Stimulated activated CD8-positive, alpha-beta memory T cell treated with anti-CD3 and anti-CD28 coated beads, Interleukin-7, amount 100 ng/mL, for 48 hours (primary cell): ENCODE measurements at regions not wholly inside any gene's neighbourhood (a gene's known extent, or its start where the extent isn't known, plus 50 kb on each side); places are given as distances from the start of the nearest gene placed in this dataset.
"Not testable (repeated sequence)": the region's sequence is repeated elsewhere in the genome, so short reads cannot be mapped to it uniquely, and the experiment has no call there.

Experiments used
- DNase-seq, 2 donors: peaks; one replicate each; pipeline ENCODE4 v3.0.0-alpha.2; 2020; ENCODE audit warnings: low read depth in 1 of 2; ENCODE audit errors: extremely low read depth in 1 of 2

DNA sequence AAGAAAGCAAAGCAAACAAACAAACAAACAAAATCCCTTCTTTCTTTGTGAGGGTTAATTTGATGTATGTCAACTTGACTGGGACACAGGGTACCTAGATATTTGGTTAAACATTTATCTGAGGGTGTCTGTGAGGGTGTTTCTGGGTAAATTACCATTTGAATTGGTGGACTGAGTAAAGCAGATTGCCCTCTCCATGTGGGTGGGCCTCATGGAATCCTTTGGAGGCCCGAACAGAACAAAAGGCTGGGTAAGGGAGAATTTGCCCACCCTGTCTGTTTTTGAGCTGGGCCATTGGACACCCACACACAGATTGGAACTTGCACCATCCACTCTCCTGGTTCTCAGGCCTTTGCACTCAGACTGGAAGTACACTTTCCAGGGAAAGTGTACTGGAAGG lies 628.8 kb upstream of the CITED2 start:
- DNase-seq: no peak

DNA sequence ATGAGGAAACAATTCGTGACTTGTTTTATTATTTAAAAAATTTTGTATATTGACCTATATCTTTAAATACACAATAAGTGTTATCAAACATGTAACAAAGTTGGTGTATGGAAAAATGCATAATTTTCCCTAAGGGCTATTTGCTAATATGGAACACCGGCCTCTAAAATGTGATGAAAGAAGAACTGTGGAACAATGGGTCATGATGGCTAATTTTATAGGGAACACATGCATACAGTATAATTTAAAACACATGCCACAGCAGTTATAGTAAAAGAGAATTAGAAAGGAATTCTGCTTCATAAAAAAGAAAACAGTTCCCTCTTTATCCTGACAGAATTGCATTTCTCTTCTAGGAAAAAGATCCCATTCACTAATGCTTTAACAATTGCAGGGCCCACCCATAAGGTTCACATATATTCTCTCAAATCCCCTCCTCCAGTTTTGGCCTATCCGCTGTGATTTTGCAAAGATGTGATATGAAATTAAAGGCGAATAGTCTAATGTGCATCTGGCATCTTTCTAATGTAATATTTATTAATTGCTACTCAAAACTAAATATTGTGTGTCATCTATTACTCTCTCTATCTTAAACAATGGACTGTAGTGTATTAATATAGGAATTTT lies 628.1 kb upstream of the CITED2 start:
- DNase-seq: no peak

DNA sequence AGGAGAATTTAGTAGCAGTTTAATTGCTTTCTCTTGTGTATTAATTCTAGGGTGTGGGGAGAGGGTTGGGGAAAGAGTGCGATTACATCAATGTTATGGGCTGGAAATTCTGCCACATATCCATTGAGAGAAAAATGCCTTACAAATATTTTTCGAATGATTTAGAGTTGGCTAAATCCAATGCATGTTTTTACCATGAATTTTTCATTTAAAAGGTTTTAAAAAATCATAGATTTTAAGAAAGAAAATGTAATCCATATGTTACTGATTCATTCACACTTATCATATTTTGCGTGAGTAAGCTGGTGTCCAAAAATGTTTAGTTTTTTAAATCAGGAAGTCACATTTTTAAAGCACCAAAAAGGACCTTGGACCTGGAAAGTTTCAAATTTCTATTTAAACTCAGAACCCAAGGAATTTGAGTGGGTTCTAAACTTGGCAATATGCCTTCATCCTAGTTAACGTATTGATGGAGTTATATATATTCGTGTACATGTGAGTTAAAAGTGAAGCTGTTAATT lies 627.4 kb upstream of the CITED2 start:
- DNase-seq: no peak

GRCh38 chr6:140001005-140001404 lies 626.6 kb upstream of the CITED2 start:
- DNase-seq: no peak

GRCh38 chr6:139999661-140000060 lies 625.2 kb upstream of the CITED2 start:
- DNase-seq: not testable (repeated sequence)

DNA sequence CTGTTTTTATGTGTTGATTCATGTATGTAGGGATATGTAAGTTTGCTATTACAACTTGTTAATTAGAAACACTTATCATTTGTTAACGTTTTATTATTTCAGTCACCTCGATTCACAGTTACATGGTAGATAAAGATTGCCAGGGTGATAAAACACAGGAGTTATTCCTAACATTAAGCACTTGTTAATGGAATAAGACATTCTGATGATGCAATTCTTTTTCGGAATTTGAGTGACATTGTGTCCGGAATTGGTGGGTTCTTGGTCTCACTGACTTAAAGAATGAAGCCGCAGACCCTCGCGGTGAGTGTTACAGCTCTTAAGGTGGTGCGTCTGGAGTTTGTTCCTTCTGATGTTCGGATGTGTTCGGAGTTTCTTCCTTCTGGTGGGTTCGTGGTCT lies 624.0 kb upstream of the CITED2 start:
- DNase-seq: not testable (repeated sequence)

DNA sequence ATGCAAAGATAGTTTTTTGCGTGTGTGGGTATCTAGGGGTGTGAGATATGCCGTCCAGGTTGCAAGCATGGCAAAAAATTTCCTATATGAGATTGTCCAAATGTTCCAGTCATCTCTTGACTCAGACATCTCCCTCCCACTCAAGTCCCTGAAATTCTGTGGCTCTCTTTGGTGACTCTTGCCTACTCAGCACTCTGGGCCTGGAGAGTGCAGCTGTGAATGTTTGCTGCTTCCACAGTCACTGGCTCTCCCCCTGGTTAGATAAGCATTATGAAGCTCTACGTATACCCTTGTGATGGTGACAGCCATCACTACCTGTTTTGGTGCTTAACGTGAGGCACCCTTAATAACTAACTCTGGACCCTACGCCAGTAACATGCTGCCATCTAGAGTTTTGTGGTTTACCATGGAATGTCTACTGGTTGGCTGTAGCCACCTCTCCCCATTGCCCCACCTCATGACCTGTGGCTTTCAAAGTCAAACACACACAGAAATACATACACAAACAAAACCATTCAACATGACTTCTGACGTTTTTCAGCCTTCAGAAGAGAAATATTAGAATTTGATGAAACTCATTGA lies 621.9 kb upstream of the CITED2 start:
- no peak for DNase-seq

- DNase-seq: no peak
These were observed 620.5 kb upstream of the CITED2 start for GRCh38 chr6:139994998-139995397.

DNA sequence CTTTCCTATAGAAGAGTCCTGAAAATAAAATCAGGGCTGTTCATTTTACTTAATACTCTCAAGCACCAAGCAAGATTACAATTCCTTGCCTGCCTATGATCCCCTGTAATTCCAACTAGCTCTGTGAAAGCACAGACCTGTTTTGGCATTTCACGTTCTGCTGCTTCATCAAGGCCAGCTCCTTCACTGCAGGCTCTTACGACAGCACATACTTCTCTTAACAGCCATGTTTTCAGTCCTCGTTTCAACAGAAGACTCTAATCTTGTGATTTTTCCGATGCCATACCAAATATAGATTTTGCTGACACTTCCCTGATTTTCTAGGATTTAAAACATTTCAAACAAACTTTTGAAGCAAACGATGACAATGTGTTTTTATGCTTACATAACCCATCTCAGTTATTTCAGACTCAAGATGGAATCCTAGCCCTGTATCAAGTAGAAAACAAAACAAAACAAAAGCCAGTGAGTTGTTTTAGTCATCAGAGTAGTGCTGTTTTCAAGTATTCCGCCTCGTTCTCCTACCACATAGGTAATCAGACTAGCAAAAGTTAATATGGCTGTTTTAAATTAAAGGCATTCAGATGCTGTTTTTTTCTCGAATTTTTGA lies 616.5 kb upstream of the CITED2 start:
- DNase-seq: no peak

- no peak for DNase-seq
These were observed 615.7 kb upstream of the CITED2 start for GRCh38 chr6:139990026-139990686.

DNA sequence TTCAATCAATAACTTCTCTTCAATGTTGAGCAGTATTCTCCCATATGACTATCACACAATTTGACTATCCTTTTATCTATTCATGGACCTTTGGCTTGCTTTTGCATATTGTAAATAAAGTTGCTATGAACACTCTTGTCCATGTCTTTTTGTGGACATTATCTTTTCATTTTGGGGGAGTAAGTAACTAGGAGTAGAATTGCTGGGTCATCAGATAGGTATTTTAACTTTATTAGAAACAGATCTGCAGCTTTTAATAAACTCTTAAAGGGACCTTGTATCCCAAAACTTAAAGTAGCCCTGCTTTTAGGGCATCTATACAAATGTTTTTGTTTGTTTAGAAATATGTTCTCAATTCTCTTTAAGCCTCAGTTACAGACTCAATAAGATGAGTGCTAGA lies 614.2 kb upstream of the CITED2 start:
- DNase-seq: no peak

- DNase-seq: no peak
These were observed 612.6 kb upstream of the CITED2 start for GRCh38 chr6:139987091-139987490.

DNA sequence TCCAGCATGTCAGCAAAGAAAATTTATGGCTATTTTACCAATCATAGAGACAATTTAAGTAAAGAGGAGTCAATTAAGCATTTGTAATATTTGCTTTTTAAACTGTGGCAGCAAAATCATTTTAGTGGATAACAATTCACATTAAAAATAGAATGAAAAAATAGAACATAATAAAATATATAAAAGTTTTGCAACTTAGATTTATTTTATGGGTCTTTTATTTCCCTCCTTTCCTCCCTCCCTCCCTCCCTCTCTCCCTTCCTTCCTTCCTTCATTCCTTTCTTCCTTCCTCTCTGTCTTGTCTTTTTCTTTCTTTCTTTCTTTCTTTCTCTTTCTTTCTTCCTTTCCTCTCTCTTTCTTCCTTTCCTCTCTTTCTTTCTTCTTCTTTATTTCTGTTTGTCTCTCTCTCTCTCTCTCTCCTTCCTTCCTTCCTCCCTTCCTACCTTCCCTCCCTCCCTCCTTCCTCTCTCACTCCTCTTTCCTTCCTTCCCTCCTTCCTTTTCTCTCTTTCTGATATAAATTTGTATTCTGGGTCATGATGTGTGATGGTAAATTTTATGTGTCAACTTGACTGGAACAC lies 610.9 kb upstream of the CITED2 start:
- no peak for DNase-seq

DNA sequence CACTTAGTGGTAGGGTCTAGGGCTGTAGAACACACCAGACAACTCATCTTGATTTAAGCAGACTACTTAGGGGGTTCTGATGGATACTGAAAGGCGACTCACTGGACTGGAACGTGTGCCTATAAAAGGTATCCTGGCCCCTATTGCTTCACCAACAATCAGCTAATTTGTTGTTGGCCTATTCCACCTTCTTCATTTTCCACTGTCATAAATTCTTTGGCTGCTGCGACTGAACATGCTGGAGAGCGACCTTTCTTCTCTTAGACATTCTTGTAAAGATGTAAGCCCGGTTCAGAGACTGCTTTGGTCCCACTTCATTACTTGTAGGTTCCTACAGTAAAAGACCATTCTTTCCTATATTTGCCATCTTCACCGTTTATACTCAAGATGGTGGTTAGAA lies 609.9 kb upstream of the CITED2 start:
- DNase-seq: no peak

DNA sequence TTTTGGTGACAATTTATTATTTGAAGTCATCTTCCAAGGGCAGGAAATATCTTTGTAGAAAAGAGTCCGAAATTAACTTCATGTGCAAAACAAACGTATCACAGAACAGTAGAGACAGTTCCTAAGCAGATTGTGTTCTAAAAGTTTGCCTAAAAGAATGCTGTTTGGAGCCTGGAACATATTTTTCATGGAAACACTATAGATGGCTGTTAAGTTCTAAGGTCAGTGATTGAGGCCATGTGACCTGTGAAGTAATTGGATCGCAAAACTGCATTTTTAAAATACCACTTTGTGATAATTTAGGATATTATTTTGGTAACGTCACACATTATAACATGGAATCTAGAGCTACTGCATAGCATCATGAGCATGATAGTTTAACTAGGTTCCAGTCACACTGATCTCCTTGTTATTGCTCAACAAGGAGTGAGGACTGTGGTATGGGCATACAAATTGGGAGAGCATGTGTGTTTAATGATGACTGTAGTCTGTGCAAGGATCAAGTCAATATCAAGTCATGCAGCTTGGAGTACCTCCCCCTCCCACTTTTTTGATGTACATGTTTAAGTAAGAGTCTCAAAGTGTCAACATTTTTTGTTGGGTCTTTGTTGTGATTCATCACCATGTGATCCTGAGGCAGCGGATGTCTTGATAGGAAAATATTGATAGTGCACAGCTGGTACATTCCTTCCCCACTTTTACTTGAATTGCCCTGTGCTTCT lies 609.3 kb upstream of the CITED2 start:
- no peak for DNase-seq

DNA sequence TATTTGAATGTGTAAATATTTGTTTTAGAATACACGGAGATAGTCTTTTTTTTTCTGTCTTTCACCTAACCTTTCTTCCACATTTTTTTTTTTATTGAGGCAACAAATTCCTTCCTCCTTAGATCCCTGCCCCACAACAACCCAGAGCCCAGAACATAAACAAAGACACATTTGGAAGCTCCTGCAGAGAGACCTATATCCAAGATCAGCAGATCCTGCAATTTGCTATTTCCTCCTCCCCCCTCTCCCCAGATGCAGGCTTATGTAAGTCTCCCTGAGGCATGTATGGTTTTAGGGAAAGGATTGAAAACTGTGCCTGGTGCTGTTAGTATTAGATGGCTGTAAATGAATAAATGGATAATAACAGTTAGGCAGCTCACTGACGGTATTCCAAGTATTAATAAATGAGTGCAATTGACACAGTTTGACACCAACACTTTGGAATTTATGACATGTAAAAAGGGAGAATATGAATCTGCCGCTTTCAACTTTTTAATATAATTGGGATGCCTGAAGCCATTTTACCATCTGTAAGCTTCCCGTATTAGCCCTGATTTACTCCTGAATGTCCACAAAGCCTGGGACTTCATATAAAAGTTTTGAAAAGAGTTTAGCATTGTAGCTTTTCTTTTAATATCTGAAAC lies 608.3 kb upstream of the CITED2 start:
- DNase-seq: no peak

GRCh38 chr6:139982195-139982594 lies 607.7 kb upstream of the CITED2 start:
- DNase-seq: no peak

GRCh38 chr6:139981768-139982181 lies 607.3 kb upstream of the CITED2 start:
- no peak for DNase-seq

DNA sequence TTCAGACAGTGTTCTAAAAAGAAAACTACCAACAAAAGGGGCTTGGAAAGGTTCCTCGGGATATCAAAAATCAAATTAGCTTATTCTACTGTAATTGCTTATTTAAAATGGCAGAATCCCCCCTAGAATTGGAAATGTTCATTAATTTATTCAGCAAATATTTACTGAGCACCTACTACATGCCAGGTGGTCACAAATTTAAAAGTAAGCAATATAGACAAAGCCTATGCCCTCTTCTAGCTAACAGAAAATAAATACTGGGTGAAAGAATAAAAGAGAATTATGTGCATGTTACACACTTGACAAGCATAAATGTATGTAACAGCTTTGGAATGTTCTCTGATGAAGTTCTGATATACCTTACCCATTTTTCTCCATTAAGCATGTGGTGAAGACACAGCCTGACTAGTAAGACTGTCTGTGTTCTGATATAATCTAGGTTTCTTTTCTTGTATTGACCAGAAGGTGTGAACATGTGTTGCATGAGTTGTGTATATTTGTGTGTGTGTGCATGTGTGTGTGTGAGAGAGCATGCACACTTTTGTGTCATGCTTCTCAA lies 606.7 kb upstream of the CITED2 start:
- no peak for DNase-seq

GRCh38 chr6:139980631-139981030 lies 606.2 kb upstream of the CITED2 start:
- not testable (repeated sequence) for DNase-seq
